ENCODE measurements at regions not wholly inside any gene's neighbourhood (a gene's known extent, or its start where the extent isn't known, plus 50 kb on each side); places are given as distances from the start of the nearest gene placed in this dataset.

- no peak for TF ChIP-seq CTCF (IDR thresholded peaks at IDR 0.05; ENCODE audit: insufficient read depth, low read depth, low read length)
- H3K4me3 ChIP-seq (ENCODE audit: low read depth, low read length): no peak overlapping the region
- DNase-seq (ENCODE audit: low read depth): no peak
Measured at GRCh38 chr3:14274612-14274936, 96.0 kb downstream of the LSM3 start.

GRCh38 chr3:14274999-14275961 is 96.7 kb downstream of the LSM3 start:
- no peak for DNase-seq (ENCODE audit: low read depth)

GRCh38 chr3:14275962-14276909 is 97.6 kb downstream of the LSM3 start:
- no peak for DNase-seq (ENCODE audit: low read depth)
- no peak for TF ChIP-seq CTCF (IDR thresholded peaks at IDR 0.05; ENCODE audit: insufficient read depth, low read depth, low read length)
- H3K4me3 ChIP-seq (ENCODE audit: low read depth, low read length): no peak overlapping the region

More at GRCh38 chr3:14274999-14275961, 96.7 kb downstream of the LSM3 start:
- H3K4me3 ChIP-seq (ENCODE audit: low read depth, low read length): no peak overlapping the region
- TF ChIP-seq CTCF (IDR thresholded peaks at IDR 0.05; ENCODE audit: insufficient read depth, low read depth, low read length): peak; percentile 35

- no peak for DNase-seq (ENCODE audit: low read depth)
- no peak overlapping the region for H3K4me3 ChIP-seq (ENCODE audit: low read depth, low read length)
- no peak for TF ChIP-seq CTCF (IDR thresholded peaks at IDR 0.05; ENCODE audit: insufficient read depth, low read depth, low read length)
Measured at GRCh38 chr3:14277557-14277956, 98.9 kb downstream of the LSM3 start.

- no peak for TF ChIP-seq CTCF (IDR thresholded peaks at IDR 0.05; ENCODE audit: insufficient read depth, low read depth, low read length)
- no peak for DNase-seq (ENCODE audit: low read depth)
- no peak overlapping the region for H3K4me3 ChIP-seq (ENCODE audit: low read depth, low read length)
Measured at GRCh38 chr3:14278265-14278798, 99.7 kb downstream of the LSM3 start.

- no peak overlapping the region for H3K4me3 ChIP-seq (ENCODE audit: low read depth, low read length)
- no peak for TF ChIP-seq CTCF (IDR thresholded peaks at IDR 0.05; ENCODE audit: insufficient read depth, low read depth, low read length)
- DNase-seq (ENCODE audit: low read depth): peak; percentile 33
Measured at GRCh38 chr3:14278799-14279625, 100.4 kb downstream of the LSM3 start.

Measured in fibroblast of villous mesenchyme (primary cell).